Activated CD4-positive, alpha-beta T cell treated with anti-CD3 and anti-CD28 coated beads, Interleukin-2, amount 50 U/mL, for 16 hours (primary cell): ENCODE measurements at regions not wholly inside any gene's neighbourhood (a gene's known extent, or its start where the extent isn't known, plus 50 kb on each side); places are given as distances from the start of the nearest gene placed in this dataset.
"Not testable (repeated sequence)": the region's sequence is repeated elsewhere in the genome, so short reads cannot be mapped to it uniquely, and the experiment has no call there.

ENCODE experiments used
- DNase-seq: peaks from one replicate; pipeline ENCODE4 v3.0.0-alpha.2; 2020

DNA sequence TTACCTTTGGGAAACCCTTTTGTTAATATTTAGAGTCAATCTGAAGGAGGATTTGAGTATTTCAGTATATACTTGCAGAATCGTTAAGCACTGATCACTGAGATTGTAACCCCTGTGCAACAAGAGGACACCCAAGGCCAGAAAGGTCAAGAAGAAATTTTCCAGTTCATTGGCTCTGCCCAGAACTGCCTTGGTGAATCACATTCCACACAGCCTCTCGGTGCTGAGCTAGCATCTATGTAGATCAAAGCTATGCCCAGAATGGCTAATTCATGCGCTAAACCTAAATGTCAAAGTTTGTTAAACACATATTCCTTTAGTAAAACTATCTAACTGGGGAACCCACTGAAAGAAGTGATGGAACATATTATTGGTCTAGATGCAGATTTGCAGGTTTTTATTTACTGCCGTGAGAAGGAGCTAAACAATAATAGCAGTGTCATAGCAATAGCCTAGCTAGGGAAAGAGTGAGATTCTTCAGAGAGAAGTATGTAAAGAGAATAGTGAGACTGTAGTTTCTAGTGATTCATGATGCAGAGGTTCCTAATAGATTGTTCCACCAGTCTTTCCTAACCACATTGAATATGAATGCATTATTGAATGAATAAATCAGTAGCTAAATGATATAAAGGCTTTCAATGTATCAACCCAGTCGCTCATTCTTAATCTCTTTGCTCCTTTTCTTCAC, 423.2 kb upstream of the CRIM1 start:
- no peak for DNase-seq

DNA sequence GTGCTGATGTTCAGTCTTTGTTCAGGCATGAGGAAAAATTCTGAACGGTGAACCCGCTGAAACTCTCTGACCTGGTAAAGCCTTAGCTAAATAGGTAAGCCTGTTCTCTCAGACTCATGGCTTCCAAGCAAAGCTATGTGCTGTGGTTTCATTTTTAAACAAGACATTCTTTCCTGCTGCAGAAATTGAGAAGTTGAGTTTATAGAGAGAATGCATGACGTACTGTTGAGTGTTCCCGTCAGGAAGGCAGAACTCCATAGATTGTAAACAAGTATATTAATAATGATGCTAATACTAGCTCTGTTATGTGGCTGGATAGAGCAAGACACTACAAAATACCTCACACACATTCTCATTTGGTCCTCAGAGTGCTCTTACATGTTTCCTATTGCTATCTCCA, 424.0 kb upstream of the CRIM1 start:
- DNase-seq = no peak

DNA sequence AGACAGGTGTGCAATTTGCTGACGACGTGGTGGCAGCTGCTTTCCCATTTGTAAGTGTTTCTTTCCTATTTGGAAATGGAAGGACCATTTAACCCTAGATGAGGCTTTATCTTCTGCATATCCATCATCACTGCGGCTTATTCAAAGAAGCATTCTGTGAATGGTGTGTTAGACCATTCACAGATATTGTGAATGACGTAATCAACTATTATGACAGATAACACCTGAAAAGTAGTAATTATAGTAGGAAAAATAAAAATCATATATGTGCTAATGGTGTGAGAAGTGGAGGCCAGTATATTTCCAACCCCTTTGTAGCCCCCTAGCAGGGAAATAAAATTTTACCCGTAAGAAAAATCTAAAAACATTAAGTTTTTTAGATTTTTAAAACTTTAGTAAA, 424.5 kb upstream of the CRIM1 start:
- DNase-seq = no peak

DNA sequence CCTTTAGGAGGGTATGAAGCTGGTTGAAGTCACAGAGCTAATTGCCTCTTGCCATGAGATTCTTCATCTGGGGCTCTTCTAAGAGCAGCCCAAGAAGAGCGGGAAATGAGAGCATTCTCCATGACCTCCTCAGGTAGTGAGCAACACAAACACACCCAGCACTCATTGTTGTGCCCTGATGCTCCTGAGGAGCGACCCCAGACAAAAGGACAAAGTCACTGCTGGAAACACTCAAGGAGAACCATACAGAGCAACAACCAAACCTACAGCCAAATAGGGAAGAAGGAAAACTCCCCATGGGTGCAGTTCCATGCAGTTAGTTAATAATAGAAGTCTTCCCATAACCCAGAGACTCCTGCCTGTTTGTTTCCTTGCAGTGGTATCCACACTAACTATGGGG, 426.0 kb upstream of the CRIM1 start:
- DNase-seq = no peak

DNA sequence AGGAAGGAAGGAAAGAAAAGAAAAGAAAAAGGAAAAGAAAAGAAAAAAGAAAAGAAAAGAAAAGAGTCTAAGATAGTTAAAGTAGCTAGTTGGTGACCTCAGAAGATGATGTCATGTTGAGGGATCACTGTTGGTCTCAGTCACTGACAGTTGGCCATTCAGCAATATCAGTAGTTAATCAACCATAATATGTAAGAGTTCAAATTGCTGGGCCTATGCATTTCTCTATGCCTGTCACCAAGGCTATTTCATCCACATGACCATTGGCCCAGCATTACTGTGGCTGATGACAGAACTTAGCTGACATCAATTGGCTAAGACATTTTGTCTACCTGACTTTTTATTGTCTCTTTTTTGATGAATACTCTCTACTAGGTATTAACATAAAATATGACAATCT, 435.5 kb upstream of the CRIM1 start:
- no peak for DNase-seq

DNA sequence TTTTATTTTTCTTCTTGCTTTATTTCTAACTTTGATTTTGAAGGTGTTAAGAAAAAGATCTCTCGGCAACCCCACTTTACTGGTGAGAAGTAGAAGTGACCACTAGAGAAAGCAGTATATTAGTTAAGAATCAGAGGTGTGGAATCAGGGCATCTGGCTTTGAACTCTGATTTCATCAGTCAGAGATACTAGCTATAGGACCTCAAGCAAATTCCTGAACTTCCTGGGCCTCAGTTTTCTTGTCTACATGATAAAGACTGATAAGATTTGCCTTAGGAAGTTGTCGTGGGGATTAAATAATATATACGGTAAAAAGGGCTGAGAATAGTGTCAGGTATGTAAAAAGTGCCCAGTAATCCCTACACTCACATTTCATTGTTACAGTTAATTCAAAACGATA, 440.3 kb upstream of the CRIM1 start:
- DNase-seq = no peak

DNA sequence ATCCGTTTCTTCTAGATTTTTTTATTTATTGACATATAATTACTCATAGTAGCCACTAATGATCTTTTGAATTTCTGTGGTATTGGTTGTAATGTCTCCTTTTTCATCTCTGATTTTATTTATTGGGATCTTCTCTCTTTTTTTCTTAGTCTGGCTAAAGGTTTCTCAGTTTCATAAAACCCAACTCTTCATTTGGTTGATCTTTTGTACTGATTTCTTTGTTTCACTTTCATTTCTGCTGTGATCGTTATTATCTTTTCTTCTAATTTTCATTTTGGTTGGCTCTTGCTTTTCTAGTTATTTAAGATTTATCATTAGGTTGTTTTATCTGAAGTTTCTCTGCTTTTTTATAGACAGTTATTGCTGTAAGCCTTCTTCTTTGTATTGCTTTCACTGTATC, 463.6 kb upstream of the CRIM1 start:
- no peak for DNase-seq

DNA sequence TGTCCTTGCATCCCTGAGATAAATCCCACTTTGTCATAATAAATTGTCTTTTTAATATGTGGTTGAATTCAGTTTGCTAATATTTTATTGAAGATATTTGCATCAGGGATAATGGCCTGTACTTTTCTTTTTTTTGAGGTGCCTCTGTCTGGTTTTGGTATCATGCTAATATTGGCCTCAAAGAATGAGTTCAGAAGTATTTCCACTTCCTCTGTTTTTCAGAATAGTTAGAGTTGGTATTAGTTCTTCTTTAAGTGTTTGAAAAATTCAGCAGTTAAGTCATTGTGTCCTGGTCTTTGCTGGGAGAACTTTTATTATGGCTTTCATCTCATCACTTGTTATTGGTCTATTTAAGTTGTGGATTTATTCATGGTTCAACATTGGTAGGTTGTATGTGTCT, 464.1 kb upstream of the CRIM1 start:
- no peak for DNase-seq

DNA sequence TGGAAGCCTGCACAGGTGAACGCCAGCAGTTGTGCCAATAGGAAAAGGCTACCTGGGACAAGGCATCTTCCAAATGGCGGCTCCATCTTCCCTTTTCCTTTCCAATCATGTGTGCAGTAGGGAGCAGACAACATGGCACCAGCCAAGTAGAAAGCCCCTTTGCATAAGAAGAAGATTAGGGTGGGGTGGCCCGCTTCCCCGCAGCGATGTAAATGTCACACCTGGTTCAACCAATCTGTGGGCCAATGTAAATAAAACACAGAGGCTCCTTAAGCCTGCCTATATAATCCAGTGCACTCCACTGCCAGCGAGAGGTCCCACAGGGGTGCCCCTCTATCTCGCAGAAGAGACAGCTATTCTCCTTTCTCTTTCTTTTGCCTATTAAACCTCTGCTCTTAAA, 468.4 kb upstream of the CRIM1 start:
- DNase-seq = no peak

DNA sequence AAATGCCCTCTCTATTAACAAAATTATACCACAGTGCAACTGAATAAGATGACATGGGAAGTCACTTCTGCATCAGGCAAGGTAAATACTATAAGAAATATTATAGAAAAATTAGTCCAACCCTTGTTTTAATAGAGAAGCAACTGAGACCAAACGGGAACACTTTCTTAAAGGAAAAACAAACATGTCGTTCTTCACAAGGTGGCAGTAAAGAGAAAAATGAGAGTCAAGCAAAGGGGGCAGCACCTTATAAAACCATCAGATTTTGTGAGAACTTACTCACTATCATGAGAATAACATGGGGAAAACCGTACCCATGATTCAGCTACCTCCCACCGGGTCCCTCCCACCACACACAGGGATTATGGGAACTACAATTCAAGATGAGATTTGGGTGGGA, 481.7 kb upstream of the CRIM1 start:
- no peak for DNase-seq

DNA sequence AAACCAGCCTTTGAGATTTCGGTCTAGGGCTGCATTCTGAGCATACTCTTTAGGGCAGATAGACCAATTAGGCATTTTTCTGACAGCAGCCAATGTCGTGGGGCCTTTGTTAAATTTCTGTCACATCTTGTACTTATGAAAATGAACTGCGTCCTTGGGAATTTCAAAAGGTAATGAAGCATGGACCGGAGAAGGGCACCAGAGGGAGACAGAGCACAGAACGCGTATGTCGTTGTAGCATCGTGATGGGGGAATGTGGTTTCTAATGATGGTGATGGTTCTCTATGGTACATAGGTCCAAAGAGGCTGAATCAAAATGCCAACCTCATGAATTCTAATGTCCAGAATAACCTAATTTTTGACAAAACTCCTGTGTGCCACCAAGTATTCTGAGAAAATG, 483.9 kb upstream of the CRIM1 start:
- no peak for DNase-seq

DNA sequence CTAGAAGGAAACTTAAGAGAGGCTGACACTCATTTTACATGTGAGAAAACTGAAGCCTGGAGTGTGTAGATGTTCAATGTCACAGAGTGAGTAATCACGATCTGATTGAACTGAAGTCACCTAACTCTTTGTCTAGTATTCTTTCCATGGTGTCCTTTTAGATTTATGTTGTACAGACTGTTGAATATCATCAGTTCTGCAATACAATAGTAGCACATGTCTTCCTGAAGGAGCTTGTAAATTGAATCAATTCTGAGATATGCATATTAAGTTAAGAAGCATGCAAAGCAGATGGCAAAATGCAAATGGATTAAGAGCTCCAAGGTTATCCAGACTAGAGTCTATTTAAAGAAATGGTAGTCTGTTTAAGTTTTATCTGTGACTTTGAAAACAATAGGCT, 484.9 kb upstream of the CRIM1 start:
- DNase-seq = no peak

DNA sequence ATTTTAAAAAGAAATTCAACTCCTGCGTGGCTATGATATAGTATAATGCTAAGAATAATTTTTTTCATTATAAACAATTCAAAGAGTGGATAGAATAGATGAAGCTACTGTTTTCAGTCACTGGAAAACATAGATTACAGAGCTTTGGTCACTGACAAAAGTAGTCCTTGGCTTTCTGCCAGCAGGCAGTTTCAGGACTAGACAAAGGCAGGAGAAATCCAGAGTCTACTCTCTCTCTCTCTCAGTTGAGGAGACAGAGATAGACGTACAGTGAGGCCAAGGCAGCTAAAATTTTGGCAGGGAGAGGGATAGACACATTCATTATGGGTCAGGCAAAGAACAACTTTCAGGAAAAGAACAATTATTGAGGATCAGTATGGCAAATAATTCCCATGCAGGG, 491.4 kb upstream of the CRIM1 start:
- no peak for DNase-seq

DNA sequence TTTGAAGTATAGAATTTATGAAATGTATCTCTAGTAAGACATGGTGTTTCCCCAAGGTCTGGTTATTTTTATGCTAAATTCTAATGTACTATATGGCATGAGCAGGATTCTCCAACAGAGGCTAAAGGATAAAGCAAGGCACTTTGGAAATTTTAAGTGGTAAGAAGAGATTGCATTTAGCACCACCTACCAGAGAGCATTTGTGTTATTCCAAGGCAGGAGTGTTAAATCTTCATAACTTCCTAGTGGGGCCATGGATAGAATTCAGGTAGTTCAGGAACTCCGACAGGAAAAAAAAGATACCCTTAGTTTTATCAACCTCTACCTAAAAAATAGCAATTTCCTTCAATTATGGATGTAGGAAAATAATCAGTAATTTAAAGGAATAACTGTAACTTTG, 497.4 kb upstream of the CRIM1 start:
- no peak for DNase-seq

DNA sequence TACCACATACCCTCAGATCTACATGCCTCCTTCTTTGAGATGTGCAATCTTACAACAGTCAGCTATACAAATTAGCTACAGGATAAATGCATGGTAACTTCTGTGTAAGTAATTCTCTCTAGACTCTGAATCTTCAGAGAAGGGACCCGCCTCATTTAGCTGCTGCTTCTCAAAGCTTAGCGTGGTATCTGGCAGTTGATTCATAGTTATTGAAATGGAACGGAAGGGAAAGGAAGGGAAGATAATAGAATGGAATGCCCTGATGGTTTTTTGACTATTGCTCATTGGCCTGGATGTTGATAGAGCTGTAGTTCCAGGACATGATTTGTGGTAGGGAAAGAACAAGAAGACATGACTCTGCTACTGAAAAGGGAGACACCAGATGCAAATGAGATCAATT, 498.1 kb upstream of the CRIM1 start:
- DNase-seq = no peak

DNA sequence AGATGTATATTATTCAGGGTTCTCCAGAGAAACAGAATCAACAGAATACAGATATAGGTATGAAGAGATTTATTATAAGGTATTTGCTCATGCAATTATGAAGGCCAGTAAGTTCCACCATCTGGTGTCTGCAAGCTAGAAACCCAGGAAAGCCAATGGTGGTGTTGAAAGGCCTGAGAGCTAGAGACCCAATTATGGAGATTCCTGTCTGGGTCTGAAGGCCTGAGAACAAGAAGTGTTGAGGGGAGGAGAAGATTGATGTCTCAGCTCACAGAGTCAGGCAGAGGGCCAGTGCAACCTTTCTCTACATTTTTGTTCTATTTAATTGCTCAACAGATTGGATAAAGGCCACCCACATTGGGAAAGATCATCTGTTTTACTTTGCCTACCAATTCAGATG, 524.2 kb upstream of the CRIM1 start:
- DNase-seq = no peak

DNA sequence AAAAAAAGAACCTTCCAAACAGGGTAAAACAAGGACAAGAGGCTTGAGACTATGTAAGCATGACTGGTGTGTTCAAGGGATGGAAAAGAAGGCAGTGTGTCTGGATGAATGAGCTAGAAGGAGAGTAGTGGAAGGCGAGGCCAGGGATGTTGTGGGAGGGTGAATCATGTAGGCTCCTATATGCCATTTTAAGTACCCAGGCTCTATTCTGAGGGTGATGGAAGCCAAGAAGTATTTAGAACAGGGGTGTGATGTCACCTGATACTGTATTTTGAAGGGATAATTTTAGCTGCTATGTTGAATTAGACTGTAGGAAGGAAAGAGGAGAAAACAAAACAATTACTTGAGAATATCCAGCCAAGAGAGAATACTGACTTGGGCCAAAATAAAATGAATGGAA, 524.7 kb upstream of the CRIM1 start:
- DNase-seq = no peak

DNA sequence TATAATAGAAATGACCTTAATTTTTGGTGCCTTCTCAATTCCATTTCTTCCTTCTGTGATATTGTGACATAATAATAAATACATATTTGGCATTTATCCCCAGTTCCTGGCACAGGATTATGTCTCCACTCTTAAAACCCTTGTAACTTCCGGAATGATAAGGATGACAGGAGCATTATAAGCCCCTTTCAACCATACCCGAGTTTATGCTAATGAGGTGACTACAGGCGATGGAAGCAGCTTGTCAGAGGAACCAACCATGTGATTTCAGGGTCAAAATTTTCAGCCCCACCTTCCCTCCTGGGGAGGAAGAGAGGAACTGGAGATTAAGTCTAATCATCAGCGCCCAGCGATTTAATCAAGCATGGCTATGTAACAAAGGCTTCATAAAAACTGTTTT, 528.5 kb upstream of the CRIM1 start:
- no peak for DNase-seq

DNA sequence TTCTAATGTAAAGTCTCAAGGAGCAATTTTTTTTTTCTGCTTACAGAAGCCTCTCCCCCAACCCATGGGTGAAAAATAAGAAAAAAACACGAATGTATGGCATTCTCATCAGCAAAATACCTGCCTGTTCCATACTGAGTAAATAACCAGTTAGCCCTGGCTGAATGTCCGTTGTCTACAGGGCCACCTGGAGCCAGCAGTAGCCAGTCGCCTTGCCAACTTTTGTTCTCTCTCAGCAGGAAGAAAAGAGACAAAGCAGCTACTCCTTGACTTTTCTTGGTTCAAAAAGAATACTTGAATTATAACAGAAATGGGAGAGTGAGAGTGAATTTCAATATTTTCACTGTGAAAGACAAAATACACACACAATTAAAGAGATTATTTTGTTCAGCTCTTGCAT, 532.9 kb upstream of the CRIM1 start:
- no peak for DNase-seq

DNA sequence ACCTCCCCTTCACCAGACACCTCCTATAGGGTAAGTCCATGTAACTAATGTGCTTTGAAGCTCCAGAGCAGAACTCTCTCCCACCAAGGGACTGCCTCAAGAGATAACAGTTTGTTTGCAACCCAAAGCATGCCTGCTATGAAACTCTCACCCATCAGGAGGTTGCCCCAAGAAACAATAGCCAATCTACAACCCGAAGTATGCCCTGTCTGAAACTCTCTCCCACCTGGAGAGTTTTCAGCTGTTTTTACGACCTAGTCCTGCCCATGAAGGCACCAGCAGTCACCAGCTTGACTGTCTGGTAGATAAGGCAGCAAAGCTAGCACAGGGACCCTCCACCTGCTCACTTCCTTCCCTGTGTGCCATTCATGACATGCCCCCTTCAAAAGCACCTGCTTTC, 533.9 kb upstream of the CRIM1 start:
- no peak for DNase-seq

DNA sequence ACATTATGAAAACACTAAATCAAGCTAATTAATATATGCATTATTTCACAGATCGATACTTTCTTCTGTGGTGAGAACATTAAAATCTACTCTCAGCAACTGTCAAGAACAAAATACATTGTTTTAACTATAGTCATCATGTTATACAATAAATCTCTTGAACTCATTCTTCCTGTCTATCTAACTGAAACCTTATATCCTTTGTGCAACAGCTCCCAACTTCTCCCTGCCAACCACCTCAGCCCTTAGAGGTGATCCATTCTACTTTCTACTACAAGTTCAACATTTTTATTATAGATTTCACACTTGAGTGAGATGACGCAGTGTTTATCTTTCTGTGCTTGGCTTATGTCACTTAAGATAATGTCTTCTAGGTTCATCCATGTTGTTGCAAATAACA, 535.2 kb upstream of the CRIM1 start:
- no peak for DNase-seq

DNA sequence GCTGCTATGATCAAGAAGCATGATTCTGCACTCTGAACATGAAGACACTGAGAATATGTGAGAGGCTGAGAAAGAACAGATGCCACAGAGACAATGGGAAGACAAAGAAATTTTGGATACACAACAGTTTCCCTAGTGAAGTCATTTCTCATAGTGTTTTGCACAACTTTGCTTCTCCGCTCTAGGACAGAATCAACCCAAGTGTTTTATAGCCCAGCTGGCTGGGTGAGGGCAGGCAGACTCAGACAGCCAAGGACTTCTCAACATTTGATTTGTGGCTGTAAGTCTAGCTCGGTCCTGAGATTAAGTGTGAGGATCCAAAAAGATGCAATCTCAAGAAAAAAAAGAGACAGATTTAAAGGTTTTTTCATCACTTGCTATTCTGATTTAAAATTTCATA, 536.5 kb upstream of the CRIM1 start:
- DNase-seq = no peak

DNA sequence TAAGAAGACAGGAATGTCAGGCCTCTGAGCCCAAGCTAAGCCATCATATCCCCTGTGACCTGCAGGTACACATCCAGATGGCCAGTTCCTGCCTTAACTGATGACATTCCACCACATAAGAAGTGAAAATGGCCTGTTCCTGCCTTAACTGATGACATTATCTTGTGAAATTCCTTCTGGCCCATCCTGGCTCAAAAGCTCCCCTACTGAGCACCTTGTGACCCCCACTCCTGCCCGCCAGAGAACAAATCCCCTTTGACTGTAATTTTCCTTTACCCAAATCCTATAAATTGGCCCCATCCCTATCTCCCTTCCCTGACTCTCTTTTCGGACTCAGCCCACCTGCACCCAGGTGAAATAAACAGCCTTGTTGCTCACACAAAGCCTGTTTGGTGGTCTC, 537.2 kb upstream of the CRIM1 start:
- DNase-seq = not testable (repeated sequence)

DNA sequence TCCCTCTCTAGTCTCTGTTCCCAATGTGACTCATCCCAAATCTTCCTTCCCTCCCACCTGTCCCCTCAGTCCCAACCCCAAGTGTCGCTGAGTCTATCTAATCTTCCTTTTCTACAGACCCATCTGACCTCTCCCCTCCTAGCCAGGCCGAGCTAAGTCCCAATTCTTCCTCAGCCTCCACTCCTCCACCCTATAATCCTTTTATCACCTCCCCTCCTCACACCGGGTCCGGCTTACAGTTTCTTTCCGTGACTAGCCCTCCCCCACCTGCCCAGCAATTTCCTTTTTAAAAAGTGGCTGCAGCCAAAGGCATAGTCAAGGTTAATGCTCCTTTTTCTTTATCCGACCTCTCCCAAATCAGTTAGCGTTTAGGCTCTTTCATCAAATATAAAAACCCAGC, 541.0 kb upstream of the CRIM1 start:
- DNase-seq = not testable (repeated sequence)

DNA sequence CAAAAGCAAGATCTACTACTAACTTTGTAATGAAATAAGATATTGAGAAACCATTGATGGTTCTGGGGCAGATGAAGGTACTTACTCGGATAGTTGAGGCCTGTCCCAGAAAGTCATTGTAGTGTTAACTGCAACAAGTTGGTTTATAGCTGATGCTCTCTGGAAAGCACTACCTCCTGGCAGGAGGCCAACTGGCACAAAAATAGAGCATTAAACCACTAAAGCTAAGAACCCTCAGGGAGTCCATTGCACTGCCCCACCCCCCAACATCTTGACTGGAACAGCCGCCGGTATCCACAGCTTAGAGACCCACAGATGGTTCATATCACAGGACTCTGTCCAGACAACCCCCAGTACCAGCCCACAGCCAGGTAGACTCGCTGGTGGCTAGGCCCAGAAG, 552.5 kb upstream of the CRIM1 start:
- no peak for DNase-seq
